ENCODE measurements at regions not wholly inside any gene's neighbourhood (a gene's known extent, or its start where the extent isn't known, plus 50 kb on each side); places are given as distances from the start of the nearest gene placed in this dataset.

- Histone ChIP-seq H3K36me3 (ENCODE audit: control insufficient read depth in 2 of 4, insufficient read depth in 4 of 4, low read length in 3 of 4) (no peaks in the 10 kb centered on the region), H3K79me2 (ENCODE audit: control insufficient read depth in 1 of 2, insufficient read depth in 2 of 2, low read length in 2 of 2) (no peaks in the 10 kb centered on the region), H2BK20ac (ENCODE audit: low read length) (no peak overlapping the region), H4K8ac (ENCODE audit: extremely low read depth, insufficient read depth, low read length) (no peak overlapping the region), H4K91ac (replicated peaks; ENCODE audit: insufficient read length, low read length) (no peak overlapping the region), H3K27ac (ENCODE audit: low read depth, low read length) (no peak overlapping the region), H3K14ac (ENCODE audit: insufficient read length) (no peak overlapping the region), H3K4me2 (ENCODE audit: insufficient read depth in 1 of 2, low read depth in 2 of 2, low read length in 2 of 2) (no peak overlapping the region), H3K4me3 (ENCODE audit: extremely low read depth in 1 of 4, insufficient read depth in 2 of 4, low read depth in 3 of 4, low read length in 4 of 4) (no peak overlapping the region), H2AFZ (ENCODE audit: low read length) (no peak overlapping the region), H3K4ac (replicated peaks; ENCODE audit: insufficient read length, low read depth, low read length) (no peak overlapping the region), H4K20me1 (replicated peaks in 1 of 2; ENCODE audit: control insufficient read depth in 1 of 2, insufficient read depth in 2 of 2, low read length in 2 of 2) (no peaks in the 10 kb centered on the region), H3K79me1 (ENCODE audit: low read depth, low read length) (no peaks in the 10 kb centered on the region), H3K18ac (ENCODE audit: extremely low read depth, low read length) (no peak overlapping the region), H3K4me1 (replicated peaks in 1 of 4; ENCODE audit: control insufficient read depth in 3 of 4, insufficient read depth in 4 of 4, low read length in 3 of 4) (no peaks in the 10 kb centered on the region; a peak in 1 of 7 replicates), H2BK12ac (ENCODE audit: low read depth, low read length) (no peak overlapping the region), H3K23ac (ENCODE audit: insufficient read length) (no peak overlapping the region), H2BK120ac (replicated peaks; ENCODE audit: low read depth, low read length) (no peak overlapping the region), H4K5ac (ENCODE audit: insufficient read length, low read depth, low read length) (no peak overlapping the region), H3K56ac (replicated peaks; ENCODE audit: insufficient read length, low read depth, low read length) (no peak overlapping the region), H2AK5ac (ENCODE audit: low read depth, low read length) (no peak overlapping the region), H3K23me2 (ENCODE audit: low read depth, low read length) (no peaks in the 10 kb centered on the region), H2BK15ac (ENCODE audit: low read length) (no peak overlapping the region), H3K27me3 (replicated peaks in 1 of 4; ENCODE audit: control insufficient read depth in 3 of 4, extremely low read depth in 1 of 4, insufficient read depth in 3 of 4, low read length in 3 of 4) (no peaks in the 10 kb centered on the region), H3K9me3 (ENCODE audit: insufficient read depth in 2 of 2, low read depth in 1 of 2, low read length in 1 of 2) (no peaks in the 10 kb centered on the region), H3K9ac (replicated peaks in 1 of 4; ENCODE audit: extremely low read depth in 1 of 4, low read depth in 3 of 4, low read length in 3 of 4) (no peak overlapping the region), H2BK5ac (ENCODE audit: low read depth, low read length) (no peak overlapping the region)
- WGBS, 2 experiments (ENCODE audit: extremely low coverage in 1 of 2, insufficient coverage in 1 of 2, insufficient read length in 1 of 2, insufficient replicate concordance in 2 of 2, low coverage in 1 of 2, low lambda C conversion rate in 2 of 2, missing lambda C conversion rate in 1 of 2), result 89% methylated on average over 1 of the region's 1 CpG; no CpG with 5 or more reads in 1 of the 2 experiments
- CTCF ChIA-PET (ENCODE audit: partially characterized antibody), result no interaction called here
- no peak for TF ChIP-seq TCF12 (IDR thresholded peaks at IDR 0.05; ENCODE audit: low read depth, low read length)
- TF ChIP-seq JUN (IDR thresholded peaks at IDR 0.05; ENCODE audit: low read depth, low read length), result no peak
- no peak for TF ChIP-seq EP300 (IDR thresholded peaks at IDR 0.05; ENCODE audit: borderline replicate concordance in 1 of 2, low read depth in 2 of 2, low read length in 2 of 2)
- TF ChIP-seq MAX (IDR thresholded peaks at IDR 0.05), result no peak
- TF ChIP-seq ZNF274 (IDR thresholded peaks at IDR 0.05; ENCODE audit: borderline replicate concordance, extremely low read depth, low read length), result no peak
- TF ChIP-seq CHD2 (IDR thresholded peaks at IDR 0.05; ENCODE audit: low read length), result no peak
- no peak for TF ChIP-seq BRCA1 (IDR thresholded peaks at IDR 0.05; ENCODE audit: low read depth, low read length)
- TF ChIP-seq CBX8 (IDR thresholded peaks at IDR 0.05; ENCODE audit: borderline replicate concordance, low read depth, low read length), result no peak
- no peak for TF ChIP-seq BCL11A (IDR thresholded peaks at IDR 0.05; ENCODE audit: low read depth in 2 of 2, low read length in 2 of 2)
- TF ChIP-seq RBBP5 (IDR thresholded peaks at IDR 0.05; ENCODE audit: borderline replicate concordance, low read depth, low read length), result no peak
- FAIRE-seq, result no peak
- no peak for DNase-seq (ENCODE audit: low read depth in 1 of 2, low spot score in 2 of 2)
- POLR2A ChIA-PET (ENCODE audit: partially characterized antibody), result no interaction called here
Measured at GRCh38 chr3:102571006-102571405, 136.2 kb downstream of the ZPLD1 start.
